Neutrophil (primary cell): ENCODE measurements at regions not wholly inside any gene's neighbourhood (a gene's known extent, or its start where the extent isn't known, plus 50 kb on each side); places are given as distances from the start of the nearest gene placed in this dataset.

Source experiments
- H3K27ac ChIP-seq: fragments of 200-600 bp; sonication (generic); 2 replicates; pipeline ENCODE4 v1.5.1; 2016; ENCODE audit warnings: mild to moderate bottlenecking, moderate library complexity
- H3K27me3 ChIP-seq: fragments of 200-600 bp; sonication (generic); 2 replicates; pipeline ENCODE4 v1.6.0; 2016; ENCODE audit warnings: mild to moderate bottlenecking
- H3K36me3 ChIP-seq: fragments of 200-600 bp; sonication (generic); 2 replicates; pipeline ENCODE4 v1.5.1; 2017
- H3K4me1 ChIP-seq, 2 experiments: fragments of 200-600 bp in 1 of 2; sonication (generic) in 1 of 2; 1 replicate in 1 of 2; 2 replicates in 1 of 2; pipeline versions ENCODE4 v1.5.1 to v1.6.1; 2013 to 2016; ENCODE audit warnings: low read depth in 1 of 2, low read length in 1 of 2, mild to moderate bottlenecking in 1 of 2, moderate library complexity in 1 of 2; ENCODE audit not compliant: control insufficient read depth in 1 of 2, insufficient read depth in 1 of 2
- H3K4me3 ChIP-seq, 2 experiments: fragments of 200-600 bp in 1 of 2; sonication (generic) in 1 of 2; 1 replicate in 1 of 2; 2 replicates in 1 of 2; pipeline ENCODE4 v1.5.1; 2013 to 2016; ENCODE audit warnings: low read depth in 1 of 2, low read length in 1 of 2, mild to moderate bottlenecking in 1 of 2, moderate library complexity in 1 of 2
- H3K9me3 ChIP-seq: fragments of 200-600 bp; sonication (generic); 2 replicates; pipeline ENCODE4 v1.5.1; 2016
- TF ChIP-seq, protein P1 (sequence below): fragments of 200-600 bp; sonication (generic); IDR thresholded peaks from 2 replicates; pipeline ENCODE4 v1.5.1; 2016; ENCODE audit warnings: antibody characterized with exemption

DNA sequence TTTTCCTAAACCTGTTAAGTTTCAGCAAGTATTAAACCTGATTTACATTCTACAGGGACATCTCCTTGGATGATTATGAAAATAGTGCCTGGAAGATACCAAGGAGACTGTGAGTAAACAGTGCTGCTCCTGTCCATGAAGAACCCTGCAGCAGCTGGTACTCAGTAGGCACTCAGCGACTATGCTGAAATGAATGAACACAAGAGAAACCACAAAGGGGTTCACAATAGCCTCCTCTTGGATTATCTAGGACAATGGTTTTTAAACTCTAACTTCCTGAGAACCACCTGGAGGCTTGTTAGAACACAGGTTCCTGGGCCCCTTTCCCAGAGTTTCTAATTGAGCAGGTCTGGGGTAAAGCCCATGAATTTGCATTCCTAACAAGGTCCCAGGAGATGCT is 488.4 kb upstream of the UBE2E2 start:
- no peaks in the 10 kb centered on the region for H3K9me3 ChIP-seq
- no peaks in the 10 kb centered on the region for H3K36me3 ChIP-seq
- H3K4me3 ChIP-seq: no peak overlapping the region
- H3K4me1 ChIP-seq: no peaks in the 10 kb centered on the region
- TF ChIP-seq, protein P1, sequence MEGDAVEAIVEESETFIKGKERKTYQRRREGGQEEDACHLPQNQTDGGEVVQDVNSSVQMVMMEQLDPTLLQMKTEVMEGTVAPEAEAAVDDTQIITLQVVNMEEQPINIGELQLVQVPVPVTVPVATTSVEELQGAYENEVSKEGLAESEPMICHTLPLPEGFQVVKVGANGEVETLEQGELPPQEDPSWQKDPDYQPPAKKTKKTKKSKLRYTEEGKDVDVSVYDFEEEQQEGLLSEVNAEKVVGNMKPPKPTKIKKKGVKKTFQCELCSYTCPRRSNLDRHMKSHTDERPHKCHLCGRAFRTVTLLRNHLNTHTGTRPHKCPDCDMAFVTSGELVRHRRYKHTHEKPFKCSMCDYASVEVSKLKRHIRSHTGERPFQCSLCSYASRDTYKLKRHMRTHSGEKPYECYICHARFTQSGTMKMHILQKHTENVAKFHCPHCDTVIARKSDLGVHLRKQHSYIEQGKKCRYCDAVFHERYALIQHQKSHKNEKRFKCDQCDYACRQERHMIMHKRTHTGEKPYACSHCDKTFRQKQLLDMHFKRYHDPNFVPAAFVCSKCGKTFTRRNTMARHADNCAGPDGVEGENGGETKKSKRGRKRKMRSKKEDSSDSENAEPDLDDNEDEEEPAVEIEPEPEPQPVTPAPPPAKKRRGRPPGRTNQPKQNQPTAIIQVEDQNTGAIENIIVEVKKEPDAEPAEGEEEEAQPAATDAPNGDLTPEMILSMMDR: no peak
- H3K27me3 ChIP-seq: no peaks in the 10 kb centered on the region
- H3K27ac ChIP-seq: no peak overlapping the region

- Histone ChIP-seq H3K4me3 (no peak overlapping the region), H3K27me3 (no peaks in the 10 kb centered on the region), H3K36me3 (no peaks in the 10 kb centered on the region), H3K27ac (no peak overlapping the region), H3K4me1 (no peaks in the 10 kb centered on the region), H3K9me3 (no peaks in the 10 kb centered on the region)
- TF ChIP-seq, protein P1: no peak
Observed at GRCh38 chr3:22720596-22720995, 482.5 kb upstream of the UBE2E2 start.

DNA sequence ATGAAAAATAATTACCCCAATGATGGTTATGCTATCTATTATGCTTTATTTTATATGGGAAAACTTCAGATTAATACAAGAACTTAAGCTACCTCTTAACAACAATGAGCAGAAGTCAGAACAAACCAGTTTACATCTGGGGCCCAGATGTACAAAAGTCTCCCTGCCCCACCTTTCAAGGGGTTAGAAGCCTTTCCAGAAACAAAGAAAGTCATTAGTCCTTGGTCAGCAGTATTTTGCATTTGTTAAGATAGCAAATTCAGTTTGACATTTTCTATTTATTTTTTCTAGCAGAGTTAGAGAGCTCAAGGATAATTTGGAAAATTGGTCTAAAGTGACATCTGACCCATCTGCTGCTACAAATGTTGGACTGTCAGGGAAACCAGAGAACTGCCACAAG is 478.7 kb upstream of the UBE2E2 start:
- no peaks in the 10 kb centered on the region for H3K36me3 ChIP-seq
- no peaks in the 10 kb centered on the region for H3K27me3 ChIP-seq
- TF ChIP-seq, protein P1: no peak
- no peak overlapping the region for H3K4me3 ChIP-seq
- H3K9me3 ChIP-seq: no peaks in the 10 kb centered on the region
- H3K4me1 ChIP-seq: no peaks in the 10 kb centered on the region
- no peak overlapping the region for H3K27ac ChIP-seq

GRCh38 chr3:22728406-22728805 is 474.7 kb upstream of the UBE2E2 start:
- H3K36me3 ChIP-seq: no peaks in the 10 kb centered on the region
- no peaks in the 10 kb centered on the region for H3K4me1 ChIP-seq
- H3K27ac ChIP-seq: no peak overlapping the region
- TF ChIP-seq, protein P1: no peak
- no peaks in the 10 kb centered on the region for H3K27me3 ChIP-seq
- H3K9me3 ChIP-seq: no peaks in the 10 kb centered on the region
- no peak overlapping the region for H3K4me3 ChIP-seq

- Histone ChIP-seq H3K9me3 (no peaks in the 10 kb centered on the region), H3K36me3 (no peaks in the 10 kb centered on the region), H3K4me3 (no peak overlapping the region), H3K27ac (no peak overlapping the region), H3K27me3 (no peaks in the 10 kb centered on the region), H3K4me1 (no peaks in the 10 kb centered on the region)
- TF ChIP-seq, protein P1: no peak
Observed at GRCh38 chr3:22729212-22729611, 473.9 kb upstream of the UBE2E2 start.

GRCh38 chr3:22729981-22730380 is 473.1 kb upstream of the UBE2E2 start:
- Histone ChIP-seq H3K4me3 (no peak overlapping the region), H3K4me1 (no peaks in the 10 kb centered on the region), H3K9me3 (no peaks in the 10 kb centered on the region), H3K27ac (no peak overlapping the region), H3K36me3 (no peaks in the 10 kb centered on the region), H3K27me3 (no peaks in the 10 kb centered on the region)
- TF ChIP-seq, protein P1: no peak
